ENCODE measurements at regions not wholly inside any gene's neighbourhood (a gene's known extent, or its start where the extent isn't known, plus 50 kb on each side); places are given as distances from the start of the nearest gene placed in this dataset.

DNA sequence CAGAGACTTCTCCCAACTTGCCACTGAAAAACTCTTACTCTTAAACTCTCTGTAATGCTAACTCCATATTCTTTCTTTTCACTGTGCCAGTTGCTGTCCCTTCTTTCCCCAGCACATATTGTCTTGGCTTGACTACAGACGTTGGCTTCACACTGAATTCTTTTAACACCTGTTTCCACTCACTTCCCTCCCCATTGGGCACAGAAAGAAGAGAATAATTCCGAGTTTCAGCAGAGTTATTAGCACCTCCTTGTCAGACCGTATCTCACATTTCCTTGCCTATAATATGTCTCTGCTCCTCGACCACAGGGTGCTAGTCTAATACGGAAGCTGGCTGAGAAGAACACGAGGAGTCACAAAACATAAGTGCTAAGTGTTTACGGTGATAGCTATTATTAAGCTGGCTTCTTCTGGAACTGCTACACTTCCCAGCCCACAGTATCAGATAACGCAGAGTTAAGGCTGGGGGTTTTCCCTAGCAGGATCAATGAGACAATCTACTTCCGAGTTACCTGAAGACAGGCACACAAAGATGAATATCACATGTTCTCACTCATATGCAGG is 188.5 kb upstream of the CDH8 start:
- no peak for DNase-seq (ENCODE audit: low spot score)

DNA sequence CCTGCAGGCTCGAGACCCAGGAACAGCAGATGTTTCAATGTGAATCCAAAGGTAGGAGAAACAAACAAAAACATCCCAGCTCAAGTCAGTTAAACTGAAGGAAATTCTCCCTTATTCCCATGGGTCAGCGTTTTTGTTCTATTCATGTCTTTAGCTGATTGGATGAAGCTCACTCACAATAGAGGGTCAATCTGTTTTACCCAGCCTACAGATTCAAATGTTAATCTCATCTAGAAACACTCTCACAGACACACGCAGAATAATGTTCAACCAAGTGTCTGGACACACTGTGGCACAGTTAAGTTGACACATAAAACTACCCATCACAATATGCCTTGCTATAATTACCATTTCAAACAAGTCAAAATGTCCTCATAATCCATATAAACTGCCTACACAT is 180.6 kb upstream of the CDH8 start:
- DNase-seq (ENCODE audit: low spot score), result no peak

DNA sequence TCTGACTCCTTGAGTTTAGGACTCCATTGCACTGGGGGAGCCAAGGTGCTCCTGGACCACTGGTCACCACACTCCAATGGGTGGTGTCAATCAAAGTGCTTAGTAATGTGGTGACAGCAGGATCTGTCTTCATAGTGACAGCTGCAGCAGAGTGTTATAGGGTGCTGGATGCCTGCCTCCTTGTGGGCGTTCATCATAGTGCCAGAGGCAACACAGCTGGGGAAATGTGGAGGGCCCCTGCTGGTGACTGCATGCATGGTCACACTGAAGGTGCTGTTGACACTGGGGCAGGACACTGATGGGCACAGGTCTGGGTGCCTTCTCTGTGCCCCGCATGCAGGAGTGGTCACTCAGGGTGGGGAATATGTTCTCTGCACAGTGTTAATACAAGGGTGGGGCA is 177.5 kb upstream of the CDH8 start:
- DNase-seq (ENCODE audit: low spot score), result no peak

DNA sequence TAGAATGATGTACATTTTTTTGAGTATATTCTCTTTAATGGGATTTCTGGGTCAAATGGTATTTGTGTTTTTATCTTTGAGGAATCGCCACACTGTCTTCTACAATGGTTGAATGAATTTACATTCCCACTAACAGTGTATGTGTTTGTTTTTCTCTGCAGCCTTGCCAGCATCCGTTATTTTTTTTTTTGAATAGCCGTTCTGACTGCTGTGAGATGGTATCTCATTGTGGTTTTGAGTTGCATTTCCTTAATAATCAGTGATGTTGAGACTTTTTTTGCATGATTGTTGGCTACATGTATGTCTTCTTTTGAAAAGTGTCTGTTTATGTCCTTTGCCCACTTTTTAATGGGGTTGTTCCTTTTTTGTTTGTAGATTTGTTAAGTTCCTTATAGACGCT is 172.7 kb upstream of the CDH8 start:
- no peak for DNase-seq (ENCODE audit: low spot score)

DNA sequence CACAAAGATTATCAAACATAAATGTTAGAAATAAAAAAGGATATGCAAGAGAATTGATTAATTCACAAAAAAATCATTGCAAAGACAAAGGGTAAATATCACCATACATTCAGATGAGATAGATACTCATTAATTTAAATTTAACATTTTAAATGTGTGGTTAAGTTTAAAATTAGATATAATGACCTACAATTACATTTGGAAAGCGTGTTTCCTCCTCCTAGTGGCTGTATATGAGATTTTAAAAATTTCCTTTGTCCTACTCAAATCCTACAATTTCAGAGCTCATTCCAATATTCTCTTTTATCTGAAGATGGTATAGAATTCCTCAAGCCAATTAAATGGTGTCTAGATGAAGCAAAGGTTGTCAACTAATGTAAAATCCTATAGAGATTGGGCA is 169.2 kb upstream of the CDH8 start:
- DNase-seq (ENCODE audit: low spot score), result no peak

DNA sequence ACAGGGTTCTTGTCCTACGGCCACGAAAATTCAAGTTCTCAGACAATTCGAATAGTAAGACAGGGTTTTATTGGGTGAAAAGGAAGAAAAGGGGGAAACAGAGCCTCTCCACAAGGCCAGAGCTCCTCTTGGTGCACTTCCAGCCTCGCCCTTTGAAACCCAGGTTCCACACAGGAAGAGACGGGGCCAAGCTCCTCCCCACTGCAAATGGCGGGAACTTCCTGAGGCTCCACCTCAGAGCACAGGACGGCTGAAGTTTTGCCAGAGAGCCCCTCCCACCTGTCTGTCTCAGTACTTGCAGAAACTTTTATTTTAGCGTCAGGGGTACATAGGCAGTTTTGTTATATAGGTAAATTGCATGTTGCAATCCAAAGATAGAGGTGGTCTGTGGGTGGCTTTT is 165.7 kb upstream of the CDH8 start:
- no peak for DNase-seq (ENCODE audit: low spot score)

DNA sequence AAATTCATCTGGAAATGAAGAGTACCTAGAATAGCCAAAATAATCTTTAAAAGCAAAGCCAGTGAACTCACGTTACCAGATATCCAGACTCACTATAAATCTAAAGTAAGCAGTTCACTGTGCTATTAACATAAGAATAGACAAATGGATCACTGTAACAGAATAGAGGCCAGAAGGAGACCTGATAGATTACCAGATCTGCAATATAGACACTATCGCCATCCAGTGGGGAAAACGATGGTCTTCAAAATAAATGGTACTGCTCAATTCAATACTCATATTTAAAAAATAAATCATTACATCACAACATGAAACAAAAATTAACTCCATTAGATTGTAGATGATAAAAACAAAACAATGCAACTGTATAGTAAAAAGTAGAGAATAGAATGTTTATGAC is 158.6 kb upstream of the CDH8 start:
- no peak for DNase-seq (ENCODE audit: low spot score)

DNA sequence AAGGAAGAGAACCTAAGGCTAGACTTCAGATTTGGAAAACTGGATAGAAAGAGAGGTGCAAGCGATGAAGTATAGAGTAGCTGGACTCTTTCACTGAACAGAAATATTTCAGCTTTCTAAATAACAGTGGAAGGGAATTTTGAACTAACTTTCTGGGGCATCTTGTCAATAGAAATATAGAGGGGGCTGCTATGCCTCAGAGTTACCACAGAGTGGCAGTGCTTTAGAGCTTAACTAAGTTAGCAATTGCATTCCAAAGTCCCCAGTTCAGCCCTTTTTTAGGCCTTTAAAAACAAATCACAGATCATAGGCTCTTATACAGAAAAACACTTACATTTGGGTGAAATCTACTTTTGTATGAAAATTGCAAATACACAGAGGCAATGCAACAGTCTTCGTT is 154.2 kb upstream of the CDH8 start:
- no peak for DNase-seq (ENCODE audit: low spot score)

DNA sequence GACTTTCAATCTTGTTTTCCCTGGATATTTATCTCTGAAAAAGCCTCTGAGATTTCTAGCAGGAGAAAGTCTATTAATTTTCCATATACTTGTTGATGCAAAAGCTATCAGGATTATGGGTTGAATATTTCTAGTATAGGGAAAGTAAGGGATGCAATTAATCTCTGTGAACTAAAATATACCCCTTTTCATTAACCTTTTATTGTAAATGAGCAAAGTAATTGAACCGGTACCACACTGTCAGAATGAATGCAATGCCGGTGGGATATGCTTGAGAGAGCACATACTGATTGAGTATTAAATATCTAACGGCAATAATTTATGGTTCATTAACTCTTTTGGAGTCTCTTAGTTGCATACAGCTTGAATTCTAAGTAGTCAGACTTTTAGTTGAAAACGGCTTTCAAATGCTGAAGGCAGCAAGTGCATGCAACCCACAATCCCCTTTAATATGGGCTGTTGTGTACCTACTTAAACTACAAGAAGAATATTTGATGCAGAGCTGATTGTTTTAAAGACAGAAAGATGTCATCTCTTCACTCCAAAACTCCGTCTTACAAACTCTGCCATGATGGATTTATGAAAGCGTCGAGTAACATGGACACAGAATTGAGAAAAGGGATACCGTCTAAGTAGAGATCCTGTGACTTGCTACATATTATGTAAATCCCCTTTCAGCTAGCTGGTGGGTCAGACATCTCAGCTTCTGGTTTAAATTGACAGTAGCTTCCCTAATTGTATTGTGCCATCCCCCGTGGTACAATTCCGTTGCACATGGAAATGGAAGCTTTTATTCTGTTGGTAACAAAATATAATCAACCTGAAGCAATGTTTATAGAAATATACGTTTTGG is 141.3 kb upstream of the CDH8 start:
- no peak for DNase-seq (ENCODE audit: low spot score)

DNA sequence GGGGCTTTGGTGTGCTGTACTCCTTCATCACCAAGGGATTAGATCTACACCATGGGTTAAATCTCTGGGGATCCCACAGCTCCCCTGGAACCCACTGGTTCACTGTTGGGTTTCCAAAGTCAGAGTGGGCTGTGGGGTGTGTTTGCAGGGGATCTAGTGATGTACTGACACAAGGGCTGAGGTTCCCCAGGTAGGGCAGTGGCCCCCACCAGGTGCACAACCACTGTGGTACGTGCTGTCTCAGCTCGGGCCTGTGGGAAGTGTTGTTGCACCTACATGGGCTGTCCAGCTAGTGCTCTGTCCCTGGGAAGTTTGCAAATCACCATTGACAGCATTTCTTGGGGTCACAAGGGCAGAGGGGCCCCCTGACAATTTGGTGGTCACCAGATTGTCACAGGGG is 134.4 kb upstream of the CDH8 start:
- no peak for DNase-seq (ENCODE audit: low spot score)

DNA sequence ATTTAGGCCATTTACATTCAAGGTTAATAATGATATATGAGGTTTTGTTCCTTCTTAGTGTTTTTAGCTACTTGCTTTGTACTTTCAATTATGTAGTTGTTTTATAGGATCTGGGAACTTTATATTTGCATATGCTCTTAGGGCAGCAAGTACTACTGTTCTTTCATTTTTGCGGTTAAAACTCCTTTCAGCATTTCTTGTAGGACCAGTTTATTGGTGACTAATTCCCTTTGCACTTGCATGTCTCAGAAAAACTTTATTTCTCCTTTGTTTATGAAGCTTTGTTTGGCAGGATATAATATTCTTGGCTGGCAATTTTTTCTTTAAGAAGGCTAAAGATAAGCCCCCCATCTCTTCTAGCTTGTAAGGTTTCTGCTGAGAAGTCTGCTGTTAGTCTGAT is 131.3 kb upstream of the CDH8 start:
- DNase-seq (ENCODE audit: low spot score), result no peak

DNA sequence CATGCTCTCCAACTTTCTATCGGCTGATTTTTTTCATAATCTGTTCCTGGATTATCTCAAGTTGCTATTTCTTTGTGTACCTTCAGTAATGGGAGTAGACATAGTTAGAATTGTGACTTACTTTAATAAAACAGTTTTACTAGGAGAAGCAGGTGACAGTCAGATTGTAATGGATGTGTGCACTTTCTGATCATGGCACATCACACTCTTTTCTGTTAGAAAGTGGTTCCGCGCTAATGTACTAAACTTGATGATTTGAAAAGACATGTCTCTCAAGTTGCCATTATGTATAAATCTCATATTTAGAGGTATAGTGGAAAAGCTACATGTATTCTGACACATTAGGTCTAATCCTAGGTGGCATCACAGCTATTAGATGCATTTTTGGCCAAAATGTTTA is 121.3 kb upstream of the CDH8 start:
- DNase-seq (ENCODE audit: low spot score), result no peak

DNA sequence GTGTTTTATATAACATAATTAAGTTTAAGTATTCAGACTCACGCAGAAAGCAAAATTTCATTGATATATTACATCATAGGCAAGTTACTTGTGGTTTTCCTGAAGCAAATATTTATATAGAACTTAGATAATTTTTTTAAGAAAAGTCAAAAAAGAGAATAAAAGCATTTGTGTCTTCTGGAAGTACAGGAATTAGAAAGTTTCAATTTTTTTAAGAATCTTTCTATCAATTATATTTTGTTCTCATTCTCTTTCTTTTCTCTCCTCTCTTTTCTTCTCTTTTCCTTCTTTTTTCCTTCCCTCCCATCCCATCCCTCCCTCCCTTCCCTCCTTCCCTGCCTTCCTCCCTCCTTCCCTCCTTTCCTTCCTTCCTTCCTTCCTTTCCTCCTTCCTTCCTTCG is 120.7 kb upstream of the CDH8 start:
- no peak for DNase-seq (ENCODE audit: low spot score)

DNA sequence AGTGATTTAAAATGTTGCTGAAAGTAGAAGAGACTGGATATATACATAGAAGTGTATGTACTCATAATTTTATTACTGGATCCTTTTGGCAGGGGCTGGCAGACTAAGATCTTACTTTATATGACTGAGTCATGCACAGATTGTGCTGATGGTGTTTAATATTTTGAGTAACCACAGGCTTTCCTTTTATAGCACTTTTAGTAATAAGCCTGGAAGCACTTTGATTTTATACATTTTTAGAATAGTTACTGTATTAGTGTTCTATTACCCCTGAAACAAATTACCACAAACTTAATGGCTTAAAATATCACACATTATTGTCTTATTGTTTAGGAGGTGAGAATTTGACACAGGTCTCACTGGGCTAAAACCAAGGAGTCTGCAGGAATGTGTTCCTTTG is 113.4 kb upstream of the CDH8 start:
- no peak for DNase-seq (ENCODE audit: low spot score)

DNA sequence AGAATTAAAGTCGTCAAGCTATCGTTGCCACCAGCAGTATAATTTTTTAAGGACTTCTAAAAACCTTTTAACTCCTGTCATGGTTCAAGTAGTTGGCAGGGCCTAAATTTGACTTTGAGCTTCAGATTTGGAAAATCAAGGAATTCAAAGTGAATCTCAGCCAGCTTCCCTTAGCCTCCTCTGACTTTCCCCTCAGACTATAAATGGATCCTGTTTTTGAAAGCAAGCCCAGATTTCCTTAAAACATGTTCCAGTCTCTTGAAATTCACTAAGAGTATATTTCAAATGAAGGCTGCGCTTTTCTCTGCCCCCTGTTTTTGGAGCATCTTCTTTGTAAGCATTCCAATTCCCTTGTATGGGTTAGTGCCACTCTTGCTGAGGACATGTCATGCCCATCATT is 101.8 kb upstream of the CDH8 start:
- no peak for DNase-seq (ENCODE audit: low spot score)

DNA sequence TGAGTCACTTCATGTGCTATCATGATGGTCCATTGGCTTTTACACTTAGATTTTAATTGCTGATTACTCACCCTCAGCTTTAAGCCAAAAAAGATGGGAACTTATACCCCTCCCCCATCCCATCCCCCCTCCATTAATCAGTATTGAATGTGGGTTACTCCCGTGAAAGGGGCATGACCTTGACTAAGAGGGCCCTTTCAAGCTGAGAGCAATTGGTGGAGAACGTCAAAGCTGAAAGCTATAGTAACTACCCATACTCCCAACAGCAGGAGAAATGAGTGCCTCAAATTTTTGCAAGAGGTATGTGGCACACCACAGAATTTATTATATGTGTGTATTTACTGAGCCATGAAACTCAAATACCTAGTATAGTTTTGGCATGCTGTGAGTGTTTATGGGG is 99.7 kb upstream of the CDH8 start:
- DNase-seq (ENCODE audit: low spot score), result no peak

DNA sequence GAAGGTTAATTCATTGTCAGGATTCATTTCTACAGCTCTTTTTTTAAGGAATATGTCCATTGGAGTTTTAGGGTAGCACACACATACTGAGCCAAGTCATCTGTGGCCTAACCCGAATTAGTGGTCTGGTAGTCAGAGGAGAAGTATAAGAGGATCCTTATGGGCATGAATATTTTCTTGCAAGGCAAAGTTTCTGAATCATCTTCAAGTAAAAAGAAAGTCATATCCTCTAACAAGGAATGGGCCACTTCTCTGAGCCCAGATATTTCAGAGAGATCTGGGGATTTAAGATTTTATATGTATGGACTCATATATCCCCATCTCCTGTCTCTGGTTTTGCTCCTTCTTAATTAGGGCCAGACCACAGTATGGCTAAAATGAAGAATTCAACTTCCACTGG is 99.2 kb upstream of the CDH8 start:
- DNase-seq (ENCODE audit: low spot score), result no peak

DNA sequence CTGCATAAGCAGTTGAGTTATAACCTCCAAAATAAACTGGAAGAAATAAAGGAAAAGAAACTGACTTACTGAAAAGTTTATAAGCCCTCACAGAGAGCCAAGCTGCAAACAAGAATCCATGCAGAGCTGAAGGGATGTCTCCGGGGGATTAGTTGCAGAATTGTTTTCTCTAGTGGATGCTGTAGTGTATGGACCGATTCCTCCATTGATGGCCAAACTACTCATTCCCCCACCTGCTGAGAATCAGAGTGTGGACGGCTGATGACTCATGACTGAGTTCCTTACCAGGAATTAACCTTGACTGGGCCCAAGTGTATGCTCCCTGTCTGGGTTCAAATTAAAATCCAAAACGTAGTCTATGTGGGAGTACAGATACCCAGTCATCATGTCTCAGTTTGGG is 93.9 kb upstream of the CDH8 start:
- DNase-seq (ENCODE audit: low spot score), result no peak

DNA sequence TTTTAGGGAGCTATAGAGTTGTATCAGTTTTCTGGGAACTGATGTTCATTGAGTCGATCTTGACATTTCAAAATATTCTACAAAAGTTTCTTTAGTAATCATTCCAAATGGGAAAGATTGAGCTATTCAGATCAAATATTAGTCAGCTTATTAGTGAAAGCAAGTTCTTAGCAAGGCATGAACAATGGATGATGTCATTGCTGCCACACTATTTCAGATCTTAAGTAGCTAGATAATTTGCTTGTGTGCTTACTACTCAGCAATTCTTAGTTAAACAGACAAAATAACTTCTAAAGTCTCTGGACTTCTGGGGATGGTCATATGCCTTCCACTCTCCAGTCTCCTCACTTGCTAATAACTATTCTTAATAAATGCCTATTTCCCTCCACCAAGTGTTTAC is 69.0 kb upstream of the CDH8 start:
- DNase-seq (ENCODE audit: low spot score), result no peak

DNA sequence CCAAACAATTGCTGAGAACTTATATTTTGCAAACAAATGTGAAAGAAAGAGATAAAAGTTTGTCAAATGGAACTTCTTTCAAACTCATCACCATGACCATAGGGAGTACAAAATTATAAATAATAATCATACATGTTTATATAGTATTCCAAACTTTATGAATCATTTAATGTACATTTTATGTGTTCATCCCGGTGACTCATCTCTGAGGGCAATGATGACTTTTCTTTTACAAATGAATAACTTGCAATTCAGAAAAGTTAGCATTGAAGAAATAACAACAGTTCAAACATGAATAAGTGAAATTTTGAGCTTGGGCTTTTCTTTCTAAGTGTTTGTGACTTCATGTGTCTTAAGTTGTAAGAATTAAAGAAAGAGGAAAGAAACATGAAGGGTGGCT is 66.3 kb upstream of the CDH8 start:
- no peak for DNase-seq (ENCODE audit: low spot score)

DNA sequence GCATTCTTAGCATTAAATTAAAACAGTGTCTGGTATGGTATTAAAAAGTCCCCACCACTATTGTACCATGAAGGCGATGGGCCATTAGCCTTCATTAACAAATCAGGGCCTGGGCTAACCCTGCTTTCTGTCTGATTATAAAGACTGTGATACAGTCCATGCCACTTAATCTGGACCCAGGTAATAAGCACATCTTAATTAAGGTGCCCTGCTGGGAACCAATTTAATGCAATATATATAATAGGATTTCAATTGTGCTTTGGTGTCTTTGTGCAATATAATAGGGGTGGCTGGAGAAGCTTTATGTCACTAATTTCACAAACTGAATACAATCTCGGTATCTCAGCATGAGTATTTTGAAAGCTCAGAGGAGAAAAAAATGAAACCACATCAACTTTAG is 64.4 kb upstream of the CDH8 start:
- no peak for DNase-seq (ENCODE audit: low spot score)

DNA sequence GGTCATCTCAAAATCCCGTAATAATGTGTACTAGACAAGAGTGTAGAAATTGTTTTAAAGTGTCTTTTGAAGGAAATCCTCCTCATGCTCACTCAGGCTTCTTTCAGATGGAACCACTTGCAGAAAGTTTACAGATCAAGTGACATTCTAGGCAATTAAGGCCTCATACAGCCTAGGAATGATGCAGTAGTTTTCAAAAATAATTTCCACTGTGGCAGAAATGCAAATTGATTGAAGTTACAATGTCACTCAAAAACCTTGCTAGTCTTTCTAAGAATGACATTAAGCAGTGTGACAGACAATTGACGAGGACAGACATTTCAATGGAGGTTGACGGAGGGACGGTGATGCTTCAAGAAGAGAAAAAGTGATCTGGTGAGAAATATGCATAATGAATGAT is 53.5 kb upstream of the CDH8 start:
- DNase-seq (ENCODE audit: low spot score), result no peak

DNA sequence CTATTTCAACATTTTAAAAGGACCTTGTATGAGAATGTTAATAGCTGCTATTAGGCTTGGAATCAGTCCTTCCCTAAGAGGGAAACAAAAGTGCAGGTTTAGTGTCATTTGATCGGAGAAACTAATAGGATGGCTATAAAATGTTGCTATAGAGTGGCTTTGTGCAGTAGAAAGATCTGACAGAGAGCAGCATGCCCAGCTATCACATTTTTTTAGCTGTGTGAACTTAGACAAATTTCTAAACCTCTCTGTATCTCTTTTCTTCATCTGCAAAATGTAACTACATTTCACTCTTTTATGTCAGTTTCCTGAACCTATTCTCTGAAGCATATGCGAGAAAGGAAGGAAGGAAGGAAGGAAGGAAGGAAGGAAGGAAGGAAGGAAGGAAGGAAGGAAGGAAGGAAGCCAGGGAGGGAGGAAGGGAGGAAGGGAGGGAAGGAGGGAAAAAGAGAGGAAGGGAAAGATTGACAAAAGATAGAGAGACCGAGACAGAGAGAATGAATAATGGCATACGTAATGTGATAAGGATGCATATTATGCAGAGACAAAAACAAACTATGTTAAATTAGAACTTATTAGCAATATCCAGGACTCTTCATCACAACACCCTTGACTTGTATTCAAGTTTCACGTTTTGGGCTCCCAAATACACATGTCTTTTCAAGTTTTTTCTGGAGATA is 52.6 kb upstream of the CDH8 start:
- no peak for DNase-seq (ENCODE audit: low spot score)

All from hematopoietic multipotent progenitor cell treated with erythropoietin and hydrocortisone succinate and interleukin-3 and kit ligand, for 15 days (in vitro differentiated cells).